GM21825 (cell line): ENCODE measurements at regions not wholly inside any gene's neighbourhood (a gene's known extent, or its start where the extent isn't known, plus 50 kb on each side); places are given as distances from the start of the nearest gene placed in this dataset.

Experiments
- ATAC-seq: cut with Tn5 transposase; IDR thresholded peaks from one replicate; pipeline ENCODE4 v1.9.1; 2021; ENCODE audit warnings: mild to moderate bottlenecking, moderate library complexity; ENCODE audit not compliant: unreplicated experiment

DNA sequence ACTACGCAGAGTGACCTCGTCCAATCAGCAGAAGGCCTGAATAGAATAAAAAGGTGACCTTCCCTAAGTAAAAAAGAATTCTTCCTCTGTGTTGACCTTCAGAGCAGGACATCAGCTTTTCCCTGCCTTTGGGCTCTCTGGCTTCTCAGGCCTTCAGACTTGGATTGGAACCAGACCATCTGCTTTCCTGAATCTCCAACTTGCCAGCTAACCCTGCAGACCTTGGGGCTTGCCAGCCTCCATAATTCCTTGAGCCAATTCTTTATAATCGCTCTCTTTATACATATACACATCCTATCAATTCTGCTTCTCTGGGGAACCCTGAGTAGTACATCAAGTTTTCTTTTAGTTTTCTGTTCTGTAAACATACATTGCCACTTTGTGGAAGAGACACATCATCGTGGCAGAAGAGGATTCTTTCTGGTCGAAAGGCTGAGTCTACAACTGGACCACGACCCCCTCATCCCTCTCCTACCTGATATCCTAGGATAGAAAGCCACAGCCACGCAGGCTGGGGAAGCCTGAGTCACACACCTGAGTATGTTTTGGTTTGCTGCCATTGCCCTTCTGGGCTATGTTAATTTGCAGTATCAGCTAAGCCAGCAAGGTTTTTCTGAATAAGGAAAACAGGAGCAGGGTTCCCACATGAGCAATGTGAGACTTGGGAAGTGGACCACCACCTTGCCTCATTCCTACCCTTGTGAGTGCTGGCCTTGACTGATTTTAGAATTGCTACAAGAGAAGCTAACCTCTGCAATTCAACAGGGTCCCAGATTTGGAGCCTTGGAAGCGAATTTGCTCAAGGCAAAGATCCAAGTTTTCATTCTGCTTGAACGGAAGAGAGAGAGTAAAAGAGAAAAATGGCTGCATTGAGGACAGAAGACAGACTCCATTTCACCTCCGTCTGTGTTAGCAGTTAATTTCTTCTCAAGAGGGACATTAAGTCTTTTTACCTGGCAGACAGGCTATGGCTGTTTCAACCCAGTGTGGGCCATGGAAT is 445.2 kb upstream of the FZD8 start:
- no peak for ATAC-seq

DNA sequence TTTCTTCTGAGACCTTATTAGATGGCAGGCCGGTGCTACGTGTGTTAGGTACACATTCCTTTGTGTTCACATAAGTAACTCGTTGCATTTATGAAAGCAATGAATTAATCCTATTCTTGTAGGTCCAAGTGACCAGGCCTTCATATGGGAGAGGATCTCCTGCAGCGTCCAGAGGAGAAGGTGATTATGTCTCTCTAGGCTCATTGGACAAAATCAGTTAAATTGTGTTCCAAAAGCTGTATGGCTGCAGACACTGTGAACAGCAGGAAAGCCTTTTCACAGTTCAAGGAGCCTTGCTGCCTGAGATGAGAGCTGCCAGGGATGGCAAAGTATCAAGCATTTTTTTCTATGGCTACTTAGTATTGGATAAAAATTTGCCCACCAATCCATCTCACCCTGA is 433.1 kb upstream of the FZD8 start:
- ATAC-seq: no peak

DNA sequence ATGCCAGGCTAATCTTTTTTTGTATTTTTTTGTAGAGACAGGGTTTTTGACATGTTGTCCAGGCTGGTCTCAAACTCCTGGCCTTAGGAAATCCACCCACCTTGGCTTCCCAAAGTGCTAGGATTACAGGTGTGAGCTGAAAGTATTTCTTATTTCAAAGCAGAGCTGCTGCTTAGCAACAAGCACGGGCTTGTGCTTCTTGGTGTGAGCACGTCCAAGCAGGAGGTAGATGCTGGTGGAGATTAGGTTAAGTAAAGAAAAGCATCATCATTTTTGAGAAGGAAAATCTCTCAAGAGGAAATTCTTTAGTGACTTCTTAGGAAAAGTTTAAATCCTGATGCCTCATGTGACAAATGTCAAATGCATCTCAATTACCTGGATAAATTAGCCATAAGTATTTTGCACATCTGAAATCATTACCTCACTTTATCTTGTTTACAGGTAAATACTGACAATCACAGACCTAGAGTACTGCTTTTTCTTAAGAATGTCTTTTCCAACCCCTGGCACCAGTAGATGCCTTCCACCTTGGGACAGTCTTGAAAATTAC is 431.8 kb upstream of the FZD8 start:
- no peak for ATAC-seq

DNA sequence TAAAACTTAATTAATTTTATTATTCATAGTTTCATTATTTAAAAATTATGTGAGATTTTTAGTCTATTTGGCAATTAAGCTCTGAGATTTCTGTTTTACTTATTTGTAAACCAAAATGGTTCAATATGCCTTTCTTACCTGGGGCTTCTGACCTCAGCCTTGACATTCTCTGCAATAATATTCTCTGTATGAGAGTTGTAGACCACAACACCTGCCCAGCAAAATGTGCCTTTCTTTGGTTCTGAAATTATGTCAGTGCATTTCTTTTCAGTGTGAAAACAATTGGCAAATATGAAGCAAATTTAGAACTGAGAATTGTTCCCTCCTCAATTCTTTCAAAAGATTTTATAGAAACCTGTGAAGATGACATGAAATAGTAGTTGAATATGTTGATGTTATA is 426.4 kb upstream of the FZD8 start:
- no peak for ATAC-seq

DNA sequence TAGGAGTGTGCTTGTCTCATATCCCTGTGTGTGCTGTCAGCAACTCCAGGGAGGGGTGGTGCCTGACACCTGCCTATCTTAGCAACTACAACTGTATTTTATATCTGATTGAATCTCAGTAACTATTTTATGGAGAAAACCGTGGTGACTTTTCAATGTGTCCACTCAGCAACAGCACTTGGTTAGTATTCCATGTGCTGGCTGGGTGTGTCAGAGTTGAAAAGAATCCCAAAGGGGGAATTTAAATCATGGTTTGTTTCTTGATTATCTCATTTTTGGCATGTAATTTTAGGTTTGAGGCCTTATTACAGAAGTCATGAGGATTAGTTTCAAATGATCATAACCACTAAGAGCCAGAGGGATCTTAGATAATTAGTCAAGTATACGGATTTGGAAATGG is 425.7 kb upstream of the FZD8 start:
- ATAC-seq: no peak

DNA sequence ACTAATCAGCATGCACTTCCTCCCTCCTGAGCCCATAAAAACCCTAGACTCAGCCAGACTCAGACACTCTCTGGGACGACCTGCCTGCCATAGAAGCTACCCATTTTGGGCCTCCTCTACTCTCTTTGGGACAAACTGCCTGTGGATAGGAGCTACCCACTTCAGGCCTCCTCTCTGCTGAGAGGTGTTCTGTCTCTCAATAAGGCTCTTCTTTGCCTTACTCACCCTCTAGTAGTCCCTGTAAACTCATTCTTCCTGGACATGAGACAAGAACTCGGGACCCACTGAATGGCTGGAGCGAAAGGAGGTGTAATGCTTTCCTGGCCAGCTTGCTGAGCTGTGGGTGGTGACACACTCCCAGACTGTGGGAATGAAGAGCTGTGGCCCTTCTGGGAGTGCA is 424.8 kb upstream of the FZD8 start:
- no peak for ATAC-seq

DNA sequence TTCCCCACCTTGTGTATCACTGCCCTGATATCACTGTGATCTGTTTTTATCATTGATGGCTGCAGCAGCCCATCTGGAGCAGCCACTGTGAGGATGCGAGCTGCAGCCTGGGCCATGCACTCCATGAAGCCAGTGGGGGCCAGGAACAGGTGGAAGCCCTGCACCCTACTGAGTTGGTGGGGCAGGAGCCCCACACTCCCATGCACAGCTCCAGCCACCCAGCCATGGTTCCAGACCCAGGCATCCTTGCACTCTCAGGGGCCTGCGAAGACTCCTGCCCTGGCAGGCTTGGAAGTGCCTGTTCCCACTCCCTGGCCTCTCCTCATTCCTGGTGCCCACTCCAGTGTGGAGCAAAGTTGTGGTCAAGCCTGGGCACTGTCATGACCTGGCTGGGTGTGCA is 424.0 kb upstream of the FZD8 start:
- ATAC-seq: no peak

DNA sequence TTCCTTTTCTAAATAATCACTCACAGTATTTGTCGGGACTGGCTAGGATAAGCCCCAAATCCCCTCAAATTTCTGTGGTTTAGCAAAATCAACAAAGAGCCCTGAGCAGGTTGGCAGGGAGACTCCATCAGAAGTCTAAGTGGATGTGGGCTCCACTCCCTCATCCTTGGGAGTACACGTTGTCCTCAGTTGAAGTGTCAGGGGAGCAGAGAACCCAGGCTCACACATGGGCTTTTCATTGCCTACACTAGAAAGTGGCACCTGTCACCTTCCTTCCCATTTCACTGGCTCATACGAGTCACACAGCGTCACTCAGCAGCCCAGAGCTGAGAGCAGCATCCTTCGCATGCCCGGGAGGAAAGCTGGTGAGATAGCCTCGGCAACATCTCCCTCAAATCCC is 421.3 kb upstream of the FZD8 start:
- ATAC-seq: no peak

DNA sequence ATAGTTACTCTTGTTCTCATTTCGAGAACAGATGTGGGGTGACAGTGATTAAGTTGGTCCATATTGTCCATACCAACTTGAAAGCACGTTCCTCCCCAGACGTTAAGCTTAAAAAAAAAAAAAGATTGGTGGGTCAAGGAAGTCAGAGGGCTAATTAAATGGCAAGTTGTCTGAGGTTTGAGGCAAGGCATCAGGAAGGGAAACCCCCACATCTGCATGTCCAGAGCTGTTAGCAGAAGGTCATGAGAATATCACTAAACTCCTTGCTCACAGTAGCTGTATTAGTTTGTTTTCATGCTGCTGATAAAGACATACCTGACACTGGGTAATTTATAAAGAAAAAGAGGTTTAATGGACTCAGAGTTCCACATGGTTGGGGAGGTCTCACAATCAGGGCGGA is 415.6 kb upstream of the FZD8 start:
- ATAC-seq: no peak

DNA sequence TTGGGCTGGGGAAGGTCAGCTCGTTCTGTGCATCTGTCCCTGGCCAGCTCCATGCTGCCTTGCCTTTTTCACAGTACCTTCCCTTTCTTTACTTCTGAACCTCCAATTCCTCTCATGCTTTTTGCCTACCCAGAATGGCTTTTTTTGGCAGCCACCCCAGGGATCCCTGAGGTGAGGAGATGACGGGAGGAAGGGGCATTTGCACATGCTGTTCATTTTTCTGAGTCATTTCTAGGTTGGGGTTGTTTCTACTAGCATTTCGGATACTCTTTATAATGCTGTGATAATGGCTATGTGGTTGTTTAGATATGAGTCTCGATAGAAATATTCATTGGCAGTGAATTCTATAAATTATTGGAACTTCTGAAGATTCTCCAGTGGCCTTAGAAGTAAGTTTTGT is 415.1 kb upstream of the FZD8 start:
- no peak for ATAC-seq

DNA sequence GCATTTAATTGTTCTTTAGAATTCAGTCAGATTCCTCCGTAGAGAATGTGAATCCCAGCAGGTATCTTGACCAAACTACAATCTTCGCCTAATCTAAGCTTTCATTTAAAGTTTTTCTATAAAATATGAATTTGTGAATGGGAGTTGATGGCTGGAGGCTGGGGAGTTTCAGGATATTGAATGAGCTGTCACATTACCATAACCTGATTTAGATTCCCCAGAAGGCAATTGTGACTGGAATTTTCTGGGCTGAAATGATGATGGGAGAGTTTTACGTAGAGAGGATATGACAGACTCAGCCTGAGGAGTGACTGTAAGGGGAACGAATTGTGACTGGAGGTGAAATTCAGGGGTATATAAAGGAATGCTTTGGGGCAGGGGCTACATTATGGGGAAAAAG is 411.7 kb upstream of the FZD8 start:
- no peak for ATAC-seq

DNA sequence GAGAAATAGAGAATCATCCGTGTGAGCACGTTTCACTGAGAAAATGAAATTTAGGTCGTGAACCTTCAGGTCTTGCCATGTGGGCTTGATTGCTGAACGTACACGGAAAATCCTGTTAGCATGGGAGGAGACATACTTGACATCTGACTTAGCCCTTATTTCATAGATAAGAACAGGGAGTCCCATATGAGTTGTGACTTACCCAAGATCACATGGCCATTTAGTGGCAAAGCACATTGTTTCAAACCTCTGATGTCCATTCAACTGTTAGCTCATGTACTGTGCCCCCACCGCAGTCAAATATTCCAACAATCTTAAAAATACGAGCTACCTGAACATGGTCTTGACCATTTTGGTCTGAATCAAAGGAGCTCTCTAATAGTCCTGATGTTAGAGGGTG is 411.2 kb upstream of the FZD8 start:
- no peak for ATAC-seq

DNA sequence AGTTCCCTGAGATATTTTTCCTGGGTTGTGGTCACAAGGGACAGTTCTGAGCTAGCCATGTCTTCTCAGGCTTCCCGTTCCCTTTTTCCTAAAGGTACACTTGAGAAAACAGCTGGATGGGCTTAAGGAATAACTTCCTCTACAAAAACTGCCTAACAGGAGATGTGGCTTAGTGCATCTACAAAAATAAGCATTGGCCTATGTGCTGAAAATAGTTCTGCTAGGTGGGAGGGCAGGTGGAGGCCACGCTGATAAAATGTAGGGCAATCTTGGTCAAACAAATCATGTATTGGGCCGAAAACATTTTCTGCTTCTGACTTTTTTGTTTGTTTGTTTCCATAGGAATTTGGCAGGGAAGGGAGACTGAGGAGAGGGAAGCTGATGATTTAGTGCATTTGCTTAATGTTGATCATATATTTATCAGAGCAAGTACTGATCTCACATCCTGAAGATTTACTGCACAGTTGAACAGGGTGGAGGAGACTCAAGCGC is 409.4 kb upstream of the FZD8 start:
- ATAC-seq: no peak

DNA sequence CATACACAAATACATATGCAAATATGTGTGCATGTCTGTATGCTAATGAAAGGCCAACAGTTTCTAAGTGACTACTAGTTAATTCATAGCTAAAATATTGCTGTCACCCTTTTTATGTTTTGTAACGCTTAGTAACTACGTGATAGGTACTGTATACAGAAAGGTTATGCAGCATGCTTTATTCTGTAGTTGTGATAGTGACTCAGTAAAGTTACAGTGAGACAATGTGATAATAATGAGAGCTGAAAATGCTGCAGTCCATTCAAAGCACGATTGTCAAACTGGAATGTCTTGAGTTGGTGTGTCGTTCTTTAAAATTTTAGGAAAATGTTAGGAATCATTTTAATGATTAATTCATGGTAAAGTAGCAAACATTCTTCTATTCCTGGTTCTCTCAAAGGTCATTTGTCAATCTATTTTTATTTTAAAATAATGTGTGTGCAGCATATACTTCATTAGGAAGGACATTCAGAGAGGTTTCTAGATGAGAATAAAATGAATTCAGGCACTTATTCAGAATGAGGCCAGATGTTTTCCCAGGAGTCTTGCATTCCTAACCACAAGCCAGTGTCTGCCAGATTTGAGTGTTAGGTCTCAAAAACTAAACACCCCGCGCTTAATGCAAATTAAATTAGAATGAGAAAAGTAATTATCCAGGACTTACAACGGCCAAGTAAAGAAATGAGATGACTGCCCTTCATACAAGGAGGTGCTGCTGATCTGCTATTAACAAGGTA is 408.8 kb upstream of the FZD8 start:
- ATAC-seq: no peak

DNA sequence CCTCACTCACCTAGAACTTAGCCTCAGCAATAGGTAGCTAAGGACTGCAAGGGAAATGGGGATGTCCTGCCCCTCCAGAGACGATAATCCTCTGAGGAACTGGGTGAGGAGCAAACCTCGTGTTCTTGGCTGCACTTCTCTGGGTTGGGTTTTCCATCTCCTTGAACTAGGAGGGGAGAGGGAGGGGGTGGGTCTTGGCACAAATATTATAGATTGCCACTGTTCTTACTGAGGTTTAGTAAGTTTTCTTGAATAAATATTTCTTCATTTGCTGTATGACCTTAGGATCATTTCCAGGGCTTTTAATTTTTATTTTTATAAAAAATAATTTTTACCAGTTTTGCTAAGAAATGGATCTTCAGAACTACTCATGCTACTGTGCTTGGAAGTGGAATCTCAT is 406.7 kb upstream of the FZD8 start:
- ATAC-seq: no peak

DNA sequence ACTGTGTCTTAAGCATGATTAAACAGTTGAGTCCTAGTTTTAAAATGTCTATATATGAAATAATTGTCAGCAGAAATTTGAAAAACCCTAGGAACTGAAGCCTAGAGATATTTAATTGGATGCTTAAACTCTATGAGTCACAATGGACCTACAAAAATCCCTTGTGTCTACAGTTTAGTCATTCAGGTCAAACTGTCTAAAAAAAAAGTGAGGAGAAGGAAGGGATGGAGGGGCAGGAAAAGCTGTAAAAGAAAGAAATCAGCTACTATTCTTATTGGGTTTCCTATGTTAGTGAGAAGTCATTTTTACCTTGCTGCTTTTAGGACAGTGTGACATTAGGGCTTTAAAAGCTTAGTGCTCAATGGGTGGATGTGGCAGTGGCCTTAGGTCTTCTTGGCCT is 406.1 kb upstream of the FZD8 start:
- ATAC-seq: no peak

DNA sequence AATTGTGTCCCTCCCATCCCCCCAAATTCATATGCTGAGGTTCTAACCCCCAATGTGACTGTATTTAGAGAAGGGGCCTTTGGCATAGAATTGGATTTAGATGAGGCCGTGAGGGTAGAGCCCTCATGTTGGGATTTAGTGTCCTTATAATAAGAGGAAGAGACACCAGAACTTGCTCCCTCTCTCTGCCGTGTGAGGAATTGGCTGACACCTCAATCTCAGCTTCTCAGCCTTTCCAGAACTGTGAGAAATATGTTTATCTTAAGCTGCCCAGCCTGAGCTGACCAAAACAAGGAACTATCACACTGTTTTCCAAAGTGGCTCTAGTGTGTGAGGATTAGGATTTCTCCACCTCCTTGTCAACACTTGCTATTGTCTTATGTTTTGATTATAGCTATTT is 400.0 kb upstream of the FZD8 start:
- no peak for ATAC-seq

DNA sequence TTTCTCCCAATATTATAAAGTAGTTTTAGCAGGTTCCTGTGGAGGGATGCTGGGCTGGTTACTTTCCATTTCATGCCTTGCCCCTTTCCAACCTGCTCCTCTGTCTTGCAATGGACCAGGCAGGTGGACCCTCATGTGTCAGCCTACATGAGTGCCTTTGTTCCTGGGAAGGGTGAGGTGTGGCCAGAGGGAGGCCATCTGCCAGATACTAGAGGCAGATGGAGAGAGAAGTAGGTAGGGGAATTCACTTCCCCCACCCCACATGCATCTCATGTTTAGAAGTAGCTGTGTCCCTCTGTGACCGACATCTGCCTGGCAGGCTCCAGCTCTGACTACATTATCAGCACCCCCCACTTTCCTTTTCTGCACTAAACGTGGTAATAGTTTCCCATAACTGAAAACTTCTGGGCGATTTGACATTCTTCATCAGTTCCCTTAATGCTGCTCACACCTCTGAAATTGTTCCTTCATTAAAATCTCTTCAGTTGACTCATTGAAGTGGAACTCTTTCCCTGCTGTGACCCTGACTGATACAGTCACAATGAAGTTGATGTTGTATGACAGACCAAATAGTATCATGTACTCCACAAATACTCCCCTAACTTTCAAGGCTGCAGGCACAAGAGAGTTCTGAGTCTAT is 396.3 kb upstream of the FZD8 start:
- ATAC-seq: no peak

DNA sequence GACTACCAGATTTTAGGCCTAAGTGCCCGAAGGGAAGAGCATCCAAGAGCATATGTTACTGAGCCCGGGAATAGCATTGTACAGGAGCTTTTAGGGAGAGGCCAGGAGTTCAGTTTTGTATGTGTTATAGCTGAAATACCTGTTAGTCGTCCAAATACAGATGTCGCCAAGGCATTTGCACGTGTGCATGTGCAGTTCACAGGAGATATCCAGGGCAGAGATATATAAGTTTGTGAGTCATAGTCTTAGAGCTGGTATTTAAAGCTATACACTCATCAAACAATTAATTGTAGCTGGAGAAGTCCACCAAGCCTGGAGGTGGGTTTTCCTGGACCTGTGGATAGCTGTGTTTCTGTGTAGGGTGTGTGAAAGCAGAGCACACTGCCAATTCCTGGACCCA is 394.0 kb upstream of the FZD8 start:
- no peak for ATAC-seq

DNA sequence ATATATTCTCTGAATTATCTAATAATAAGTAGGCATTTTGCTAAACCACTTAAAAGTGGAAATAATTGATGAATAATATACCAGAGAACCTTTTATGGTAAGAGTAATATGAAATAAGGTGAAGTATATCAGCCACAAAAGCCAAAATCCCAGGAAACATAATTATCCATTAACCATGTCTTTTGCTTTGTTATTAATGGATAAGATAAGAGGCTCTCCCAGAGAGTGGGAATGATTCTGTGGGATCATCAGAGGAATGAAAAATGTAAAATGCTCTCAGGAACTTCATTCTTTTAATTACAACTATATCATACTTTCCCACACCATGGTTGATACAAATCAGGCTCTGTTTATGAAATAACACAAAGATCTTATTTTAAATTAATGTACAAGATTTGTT is 391.7 kb upstream of the FZD8 start:
- ATAC-seq: no peak

DNA sequence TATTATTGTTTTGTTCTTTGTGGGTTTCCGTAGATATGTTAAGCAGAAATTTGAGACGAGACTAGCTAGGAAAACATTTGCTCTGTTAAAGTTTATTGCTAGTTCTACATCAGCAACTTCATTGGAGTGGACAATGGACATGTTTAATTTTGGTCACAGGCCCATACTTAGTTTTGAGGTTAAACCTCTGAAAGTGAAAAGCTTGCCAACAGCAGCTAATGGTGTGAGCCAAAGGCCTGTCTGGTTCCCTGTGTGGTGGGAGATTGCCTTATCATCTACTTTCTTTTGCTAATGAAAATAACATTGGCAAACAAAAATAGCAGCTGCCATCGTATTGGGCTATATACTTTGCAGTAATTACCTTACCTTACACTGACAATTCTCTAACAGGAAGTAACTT is 388.4 kb upstream of the FZD8 start:
- ATAC-seq: no peak
